ENCODE measurements at regions not wholly inside any gene's neighbourhood (a gene's known extent, or its start where the extent isn't known, plus 50 kb on each side); places are given as distances from the start of the nearest gene placed in this dataset.

- H3K9me3 Mint-ChIP-seq: no peaks in the 10 kb centered on the region
- TF ChIP-seq CTCF (conservative IDR thresholded peaks at IDR 0.05): no peak
- H3K9me3 ChIP-seq (ENCODE audit: control insufficient read depth, low read length): no peaks in the 10 kb centered on the region
- no peaks in the 10 kb centered on the region for H3K36me3 ChIP-seq (ENCODE audit: control insufficient read depth, insufficient read depth, low read length)
- no peak overlapping the region for H3K4me3 Mint-ChIP-seq
- H3K27me3 ChIP-seq (ENCODE audit: control insufficient read depth, insufficient read depth, low read length, poor library complexity, severe bottlenecking): no peaks in the 10 kb centered on the region
- no peak overlapping the region for H3K4me3 ChIP-seq (ENCODE audit: low read length)
- H3K27ac ChIP-seq (ENCODE audit: low read depth, low read length): no peak overlapping the region
- H3K4me1 Mint-ChIP-seq: peaks cover 2% of the 10 kb centered on the region
- DNase-seq: no peak
- no CpG with 5 or more reads among the region's 1 CpG for WGBS, 2 experiments (ENCODE audit: insufficient coverage in 1 of 2, insufficient read length in 1 of 2)
- no peaks in the 10 kb centered on the region for H3K27me3 Mint-ChIP-seq (ENCODE audit: insufficient read depth)
- no peak overlapping the region for H3K9ac ChIP-seq (ENCODE audit: extremely low read depth, low read length, poor library complexity, severe bottlenecking)
- H3K4me1 ChIP-seq (ENCODE audit: control insufficient read depth, insufficient read depth, low read length): peaks cover 4% of the 10 kb centered on the region
- H3K36me3 Mint-ChIP-seq (ENCODE audit: low read depth): no peaks in the 10 kb centered on the region
- H3K27ac Mint-ChIP-seq: no peak overlapping the region
Observed at GRCh38 chr18:11288401-11288800, 139.0 kb upstream of the PIEZO2 start.

- WGBS, 2 experiments (ENCODE audit: insufficient coverage in 1 of 2, insufficient read length in 1 of 2): 95 to 100% methylated on average over 2 to 3 of the region's 3 CpGs
- DNase-seq: no peak
- Mint-ChIP-seq H3K4me1 (no peaks in the 10 kb centered on the region), H3K36me3 (ENCODE audit: low read depth) (no peaks in the 10 kb centered on the region), H3K9me3 (no peaks in the 10 kb centered on the region), H3K4me3 (no peak overlapping the region), H3K27ac (no peak overlapping the region), H3K27me3 (ENCODE audit: insufficient read depth) (peaks cover 3% of the 10 kb centered on the region)
- Histone ChIP-seq H3K9ac (ENCODE audit: extremely low read depth, low read length, poor library complexity, severe bottlenecking) (no peak overlapping the region), H3K36me3 (ENCODE audit: control insufficient read depth, insufficient read depth, low read length) (no peaks in the 10 kb centered on the region), H3K4me1 (ENCODE audit: control insufficient read depth, insufficient read depth, low read length) (no peaks in the 10 kb centered on the region), H3K27me3 (ENCODE audit: control insufficient read depth, insufficient read depth, low read length, poor library complexity, severe bottlenecking) (no peaks in the 10 kb centered on the region), H3K9me3 (ENCODE audit: control insufficient read depth, low read length) (no peaks in the 10 kb centered on the region), H3K4me3 (ENCODE audit: low read length) (no peak overlapping the region), H3K27ac (ENCODE audit: low read depth, low read length) (no peak overlapping the region)
- TF ChIP-seq CTCF (conservative IDR thresholded peaks at IDR 0.05): no peak
Observed at GRCh38 chr18:11286431-11286830, 137.1 kb upstream of the PIEZO2 start.

DNA sequence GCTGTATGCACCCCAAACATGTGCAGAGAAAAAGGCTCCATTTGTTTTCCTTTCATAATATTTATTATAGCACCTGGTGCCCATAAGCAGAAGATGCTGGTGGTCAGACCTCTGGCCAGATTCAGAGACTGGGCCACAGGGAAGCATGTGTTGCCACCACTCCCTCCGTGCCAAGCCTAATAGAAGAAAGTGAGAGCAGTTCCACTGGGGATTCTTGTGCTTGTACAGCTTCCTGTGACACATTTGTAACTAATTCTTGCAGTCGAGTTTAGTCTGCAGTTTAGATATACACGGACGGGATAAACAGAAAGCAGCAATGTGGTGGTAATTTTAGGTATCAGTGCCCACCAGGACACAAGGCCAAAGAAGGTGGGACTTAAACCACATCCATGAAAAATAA is 135.4 kb upstream of the PIEZO2 start:
- H3K4me1 Mint-ChIP-seq: no peaks in the 10 kb centered on the region
- H3K4me3 ChIP-seq (ENCODE audit: low read length): no peak overlapping the region

More for the DNA sequence above, 135.4 kb upstream of the PIEZO2 start:
- H3K27me3 ChIP-seq (ENCODE audit: control insufficient read depth, insufficient read depth, low read length, poor library complexity, severe bottlenecking): no peaks in the 10 kb centered on the region
- Mint-ChIP-seq H3K27ac (no peak overlapping the region), H3K4me3 (no peak overlapping the region), H3K36me3 (ENCODE audit: low read depth) (no peaks in the 10 kb centered on the region), H3K27me3 (ENCODE audit: insufficient read depth) (peaks cover 3% of the 10 kb centered on the region), H3K9me3 (no peaks in the 10 kb centered on the region)
- no peak for DNase-seq
- 74 to 93% methylated on average over 2 to 4 of the region's 4 CpGs for WGBS, 2 experiments (ENCODE audit: insufficient coverage in 1 of 2, insufficient read length in 1 of 2)
- no peaks in the 10 kb centered on the region for H3K36me3 ChIP-seq (ENCODE audit: control insufficient read depth, insufficient read depth, low read length)
- H3K4me1 ChIP-seq (ENCODE audit: control insufficient read depth, insufficient read depth, low read length): no peaks in the 10 kb centered on the region
- no peak for TF ChIP-seq CTCF (conservative IDR thresholded peaks at IDR 0.05)
- no peaks in the 10 kb centered on the region for H3K9me3 ChIP-seq (ENCODE audit: control insufficient read depth, low read length)
- no peak overlapping the region for H3K9ac ChIP-seq (ENCODE audit: extremely low read depth, low read length, poor library complexity, severe bottlenecking)
- H3K27ac ChIP-seq (ENCODE audit: low read depth, low read length): no peak overlapping the region
